ENCODE measurements at regions not wholly inside any gene's neighbourhood (a gene's known extent, or its start where the extent isn't known, plus 50 kb on each side); places are given as distances from the start of the nearest gene placed in this dataset.

GRCh38 chr18:22591222-22591621, 173.5 kb upstream of the CTAGE1 start:
- Histone ChIP-seq H3K27me3 (ENCODE audit: insufficient read depth, low read length) (no peaks in the 10 kb centered on the region), H3K4me3 (replicated peaks in 1 of 2; ENCODE audit: low read depth in 1 of 2, low read length in 2 of 2) (no peak overlapping the region), H3K9ac (ENCODE audit: low read length) (no peak overlapping the region), H3K36me3 (ENCODE audit: control insufficient read depth in 1 of 2, insufficient read depth in 2 of 2, low read length in 2 of 2) (no peaks in the 10 kb centered on the region), H3K4me1 (ENCODE audit: control insufficient read depth in 1 of 2, insufficient read depth in 2 of 2, low read length in 2 of 2) (no peaks in the 10 kb centered on the region), H3K9me3 (ENCODE audit: control insufficient read depth in 1 of 2, insufficient read depth in 1 of 2, low read depth in 1 of 2, low read length in 2 of 2) (no peaks in the 10 kb centered on the region), H3K27ac (ENCODE audit: low read depth, low read length) (no peak overlapping the region), H3K9me2 (ENCODE audit: insufficient read depth) (no peaks in the 10 kb centered on the region; the same call in 1 of the 2 replicates), H2AFZ (ENCODE audit: low read depth, low read length, poor library complexity, severe bottlenecking) (no peak overlapping the region), H3K79me2 (ENCODE audit: insufficient read depth, low read length) (no peaks in the 10 kb centered on the region), H4K20me1 (ENCODE audit: insufficient read depth) (no peaks in the 10 kb centered on the region), H3K4me2 (ENCODE audit: low read length) (no peak overlapping the region)
- ChIA-PET POLR2A (no interaction called here), RAD21 (ENCODE audit: low non-redundant PET in 1 of 2, low total read pairs in 2 of 2, uncharacterized antibody in 2 of 2, unreplicated experiment in 2 of 2) (no interaction called here), CTCF (no interaction called here)
- intact Hi-C loops (cut with micrococcal nuclease): no loop called here
- ATAC-seq (no peak), DNase-seq (ENCODE audit: low read depth, low spot score) (no peak)
- BruUV-seq (replicated peaks): no TSS peak
- no peak for TF ChIP-seq ZFX (IDR thresholded peaks at IDR 0.05)
- TF ChIP-seq ZNF274 (IDR thresholded peaks at IDR 0.05; ENCODE audit: low read depth, low read length): no peak
- no peak for TF ChIP-seq CTCF (IDR thresholded peaks at IDR 0.05 in 2 of 3, conservative IDR thresholded peaks at IDR 0.05 in 1 of 3; ENCODE audit: borderline replicate concordance in 1 of 3, insufficient read depth in 1 of 3, low read depth in 2 of 3, low read length in 2 of 3)
- no peak for TF ChIP-seq CBX3 (IDR thresholded peaks at IDR 0.05; ENCODE audit: low read depth)
- TF ChIP-seq, protein P1, sequence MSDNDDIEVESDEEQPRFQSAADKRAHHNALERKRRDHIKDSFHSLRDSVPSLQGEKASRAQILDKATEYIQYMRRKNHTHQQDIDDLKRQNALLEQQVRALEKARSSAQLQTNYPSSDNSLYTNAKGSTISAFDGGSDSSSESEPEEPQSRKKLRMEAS (IDR thresholded peaks at IDR 0.05): no peak
- no peak for TF ChIP-seq REST (IDR thresholded peaks at IDR 0.05; ENCODE audit: low read depth)
- no peak for TF ChIP-seq POLR2A (IDR thresholded peaks at IDR 0.05; ENCODE audit: borderline replicate concordance, extremely low read depth, insufficient read depth, insufficient read length)
- TF ChIP-seq EZH2 (IDR thresholded peaks at IDR 0.05): no peak
- no peak for TF ChIP-seq FOSL1 (IDR thresholded peaks at IDR 0.05; ENCODE audit: low read depth)
- no peak for TF ChIP-seq EZH2phosphoT487 (IDR thresholded peaks at IDR 0.05; ENCODE audit: borderline replicate concordance)
- no peak for TF ChIP-seq JUND (IDR thresholded peaks at IDR 0.05)
- no peak for TF ChIP-seq POLR2AphosphoS5 (IDR thresholded peaks at IDR 0.05; ENCODE audit: low read depth, low read length)

Measured in HCT116 (cell line).